Stimulated activated CD8-positive, alpha-beta memory T cell treated with anti-CD3 and anti-CD28 coated beads, Interleukin-4, amount 100 ng/mL, for 48 hours (primary cell): ENCODE measurements at regions not wholly inside any gene's neighbourhood (a gene's known extent, or its start where the extent isn't known, plus 50 kb on each side); places are given as distances from the start of the nearest gene placed in this dataset.
"Not testable (repeated sequence)": the region's sequence is repeated elsewhere in the genome, so short reads cannot be mapped to it uniquely, and the experiment has no call there.

ENCODE experiments used
- DNase-seq: peaks from one replicate; pipeline ENCODE4 v3.0.0-alpha.2; 2020

DNA sequence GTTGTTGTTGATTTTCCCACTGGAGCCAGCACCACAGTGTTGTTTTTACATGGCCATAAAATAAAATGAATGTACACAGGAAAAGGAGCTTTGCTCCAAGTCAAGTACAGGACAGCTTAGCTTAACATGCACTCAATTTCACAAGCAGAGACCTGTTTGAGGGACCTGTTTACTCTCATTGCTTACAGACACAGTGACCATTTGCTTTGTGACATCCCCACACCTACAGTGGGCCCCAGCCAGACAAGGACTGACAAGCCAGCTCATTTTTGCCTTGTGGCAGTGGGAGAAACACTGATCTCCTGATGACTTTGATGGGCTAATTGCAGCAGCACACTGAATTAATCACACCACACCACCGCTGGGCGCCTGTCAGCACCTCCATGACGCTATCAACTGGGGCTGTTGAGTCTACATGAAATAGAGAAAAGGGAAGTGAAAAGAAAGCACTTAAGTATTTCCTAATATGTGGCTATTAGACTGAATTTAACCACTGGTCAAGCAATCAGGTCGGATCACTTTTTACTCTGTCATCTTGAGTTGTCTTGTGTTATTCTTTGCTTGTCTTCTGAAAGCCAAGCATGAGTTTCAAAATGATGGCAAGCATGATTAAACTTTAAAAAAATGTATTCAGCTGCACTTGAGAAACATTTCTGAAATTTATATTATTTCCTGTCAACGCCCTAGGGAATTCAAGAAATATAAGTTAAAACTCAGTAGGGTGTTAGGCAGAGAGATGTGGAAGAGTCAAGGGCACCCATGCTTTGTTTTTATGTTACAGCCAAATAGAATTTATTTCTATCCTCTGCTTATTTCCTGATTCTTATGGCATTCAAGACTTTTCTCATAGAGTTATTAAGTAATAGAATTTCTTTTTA is 557.7 kb downstream of the RAB28 start:
- DNase-seq: no peak

- DNase-seq: no peak
Measured at GRCh38 chr4:12924728-12925320, 559.3 kb downstream of the RAB28 start.

GRCh38 chr4:12924253-12924652 is 559.9 kb downstream of the RAB28 start:
- no peak for DNase-seq

DNA sequence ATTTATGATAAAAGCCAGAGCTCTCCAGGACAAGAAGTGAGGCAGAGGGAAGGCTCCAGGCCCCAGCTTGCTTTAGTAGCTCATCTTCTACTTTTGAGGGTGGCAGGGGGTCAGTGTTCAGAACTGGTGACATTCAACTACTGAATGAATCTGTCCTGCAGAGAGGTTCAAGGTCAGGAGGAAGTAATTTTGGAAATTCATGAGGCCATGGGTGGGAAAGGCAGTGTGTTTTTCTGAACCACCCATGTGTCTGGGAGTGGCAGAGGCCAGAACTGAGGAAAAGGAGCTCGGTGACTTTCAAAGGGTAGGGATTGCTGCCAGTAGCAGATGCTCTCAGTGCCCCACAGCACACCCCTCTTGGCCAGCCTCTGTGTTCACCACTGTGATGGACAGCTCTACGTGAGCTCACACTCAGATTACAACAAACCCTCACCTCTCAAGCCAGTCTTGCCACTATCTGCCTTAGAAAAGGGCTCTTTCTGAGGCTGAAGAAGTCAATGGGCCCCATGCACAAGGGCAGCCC is 571.2 kb downstream of the RAB28 start:
- no peak for DNase-seq

GRCh38 chr4:12911750-12912358 is 572.3 kb downstream of the RAB28 start:
- no peak for DNase-seq

GRCh38 chr4:12903640-12904039 is 580.5 kb downstream of the RAB28 start:
- DNase-seq: not testable (repeated sequence)

DNA sequence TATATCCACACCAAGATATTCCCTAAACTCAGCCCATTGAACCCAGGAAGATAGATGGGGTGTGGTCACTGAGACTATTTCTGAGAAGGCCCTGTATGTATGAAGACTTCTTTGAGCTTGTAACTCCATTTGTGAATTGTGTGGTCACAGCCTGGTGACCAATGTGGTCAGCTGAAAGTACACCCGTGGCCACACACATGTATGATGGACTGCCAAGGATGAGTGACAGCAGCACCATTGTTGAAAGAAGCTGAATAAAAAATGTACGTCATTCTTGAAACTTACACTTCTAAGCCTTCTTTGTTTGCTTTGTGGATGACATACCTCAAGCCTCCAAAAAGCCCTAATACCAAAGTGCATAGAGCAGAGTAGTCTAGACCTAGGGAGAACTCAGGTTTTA is 581.4 kb downstream of the RAB28 start:
- no peak for DNase-seq

DNA sequence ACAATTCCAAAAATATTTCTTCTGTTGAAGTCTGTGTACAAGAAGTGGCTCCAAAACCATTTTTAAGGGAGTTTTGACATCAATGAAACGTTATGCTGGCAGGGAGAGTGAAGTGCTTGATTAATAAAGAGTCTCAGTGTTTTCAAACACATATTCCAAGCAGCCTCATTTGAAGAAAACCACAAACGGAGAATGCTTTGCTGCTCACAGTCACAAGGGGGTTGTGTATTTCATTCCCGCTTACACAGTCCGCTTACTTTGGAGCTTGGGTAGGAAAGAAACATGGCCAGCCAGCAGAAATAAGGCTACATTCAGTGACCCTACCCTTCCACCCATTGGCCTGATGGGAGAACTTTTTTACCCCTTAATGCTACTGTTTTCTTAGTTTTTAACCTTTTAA is 586.2 kb downstream of the RAB28 start:
- DNase-seq: no peak

GRCh38 chr4:12894062-12894461 is 590.1 kb downstream of the RAB28 start:
- no peak for DNase-seq

GRCh38 chr4:12889054-12889453 is 595.1 kb downstream of the RAB28 start:
- no peak for DNase-seq

DNA sequence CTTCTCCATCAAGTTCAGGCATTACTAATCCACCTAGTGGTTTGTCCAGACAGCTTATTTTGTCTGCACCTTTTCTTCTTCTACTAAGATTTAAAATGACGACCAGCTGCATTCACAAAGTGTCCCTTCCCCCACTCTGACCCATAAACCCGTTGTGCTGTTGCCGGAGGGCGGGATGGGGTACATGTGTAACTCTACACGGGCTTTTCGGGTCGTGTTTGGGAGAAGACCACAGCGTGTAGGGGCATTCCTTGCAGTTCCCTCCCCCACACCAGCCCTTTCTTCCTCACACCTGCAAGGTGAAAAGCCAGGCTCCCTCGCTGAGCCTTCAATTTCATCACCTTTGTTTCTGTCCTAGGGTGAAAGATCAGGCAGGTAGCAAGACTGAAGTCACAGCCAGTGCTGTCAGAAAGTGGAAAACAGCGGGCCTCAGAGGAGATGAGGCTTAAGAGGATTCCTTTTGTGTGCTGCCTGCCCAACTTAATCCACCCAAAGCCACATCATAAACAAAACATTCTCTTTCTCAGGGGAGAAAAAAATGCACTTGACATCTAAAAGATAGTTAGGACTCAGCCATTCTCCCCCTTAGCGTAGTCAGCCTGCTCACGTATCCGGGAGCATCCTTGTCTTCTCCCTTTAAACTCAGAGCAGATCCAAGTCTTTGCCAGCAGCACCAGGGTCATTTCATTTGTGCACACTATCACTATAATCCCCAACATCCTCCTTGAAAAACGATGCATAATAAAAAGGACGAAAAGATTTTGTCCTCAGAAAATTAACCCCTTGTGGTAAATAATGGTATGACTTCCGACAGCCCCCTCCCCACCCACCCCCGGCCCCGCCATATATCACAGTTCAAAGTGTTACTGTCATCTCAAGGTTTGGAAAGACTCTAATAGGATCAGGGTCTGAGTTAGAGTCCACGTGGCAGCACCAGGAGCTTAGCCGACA is 599.0 kb downstream of the RAB28 start:
- no peak for DNase-seq

- no peak for DNase-seq
Measured at GRCh38 chr4:12881945-12882584, 602.1 kb downstream of the RAB28 start.

DNA sequence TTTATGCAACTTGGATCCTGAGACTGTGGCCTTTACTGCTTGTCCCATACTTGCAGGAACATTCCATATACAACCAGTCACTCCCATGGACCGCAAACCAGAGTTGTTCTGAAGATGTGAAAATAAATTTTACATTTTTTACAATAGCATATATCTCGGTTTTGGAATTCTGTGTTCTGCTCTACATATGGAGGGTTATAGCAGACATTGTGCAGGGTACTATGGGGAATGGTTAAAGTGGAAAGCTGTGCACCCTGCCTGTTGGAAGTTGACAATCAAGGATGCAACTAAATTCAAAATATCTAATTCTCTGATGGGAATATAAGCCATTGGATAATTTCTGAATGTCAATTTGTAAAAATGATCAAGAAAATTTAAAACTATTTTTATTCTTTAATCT is 603.3 kb downstream of the RAB28 start:
- no peak for DNase-seq

DNA sequence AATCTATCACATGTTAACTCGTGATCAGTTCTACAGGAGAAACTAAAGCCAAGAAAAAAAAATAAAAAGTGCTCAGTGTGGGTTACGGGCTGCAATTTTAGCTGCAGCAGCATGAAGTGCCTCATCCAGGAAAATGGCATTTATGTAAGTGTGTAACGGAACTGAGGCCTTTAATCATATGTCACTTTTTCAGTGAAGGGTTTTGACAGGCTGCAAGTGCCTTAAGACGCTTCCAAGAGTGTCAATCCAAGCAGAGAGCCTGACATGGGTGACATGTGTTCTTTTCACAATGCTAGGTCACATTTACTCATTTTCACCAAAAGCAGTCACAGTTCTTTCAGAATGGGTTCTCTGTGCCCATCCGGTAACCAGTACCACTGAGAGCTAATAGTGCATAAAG is 604.6 kb downstream of the RAB28 start:
- DNase-seq: no peak

- no peak for DNase-seq
Measured at GRCh38 chr4:12875640-12876243, 608.4 kb downstream of the RAB28 start.

DNA sequence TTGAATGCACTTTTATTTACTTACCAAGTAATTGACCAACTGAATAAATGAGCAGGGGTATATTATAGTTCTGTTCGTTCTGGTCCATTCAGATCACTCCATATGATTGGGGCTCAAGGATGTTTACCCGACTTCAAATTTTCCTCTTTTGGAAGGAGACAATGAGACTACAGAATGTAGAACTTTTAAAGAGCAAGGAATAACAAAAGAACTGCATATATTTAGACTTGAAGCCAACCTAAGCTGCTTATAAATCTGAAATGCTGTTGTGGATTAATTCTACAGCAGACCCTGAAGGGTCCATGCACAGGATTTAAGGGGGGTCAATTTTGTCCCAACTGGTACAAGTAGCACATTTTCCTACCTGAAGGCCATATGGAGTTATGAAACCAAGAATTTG is 610.8 kb downstream of the RAB28 start:
- DNase-seq: no peak

DNA sequence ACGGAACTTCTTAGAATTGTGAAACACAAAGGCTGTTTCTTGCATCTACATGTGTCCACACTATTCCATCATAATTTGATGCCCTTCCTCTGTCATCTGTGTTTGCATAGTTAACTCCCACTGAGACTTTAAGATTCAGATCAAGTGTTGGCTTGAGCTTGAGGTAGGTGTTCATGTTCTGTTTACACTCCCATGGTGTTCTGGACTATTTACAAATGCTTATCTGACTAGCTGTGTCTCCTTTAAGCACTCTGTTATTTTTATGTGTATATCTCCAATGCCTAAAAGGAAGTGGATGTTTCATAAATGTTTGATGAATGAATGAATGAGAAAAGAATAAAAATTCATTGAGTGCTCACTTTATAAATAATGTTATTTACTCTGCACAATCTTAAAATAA is 622.7 kb downstream of the RAB28 start:
- DNase-seq: no peak

DNA sequence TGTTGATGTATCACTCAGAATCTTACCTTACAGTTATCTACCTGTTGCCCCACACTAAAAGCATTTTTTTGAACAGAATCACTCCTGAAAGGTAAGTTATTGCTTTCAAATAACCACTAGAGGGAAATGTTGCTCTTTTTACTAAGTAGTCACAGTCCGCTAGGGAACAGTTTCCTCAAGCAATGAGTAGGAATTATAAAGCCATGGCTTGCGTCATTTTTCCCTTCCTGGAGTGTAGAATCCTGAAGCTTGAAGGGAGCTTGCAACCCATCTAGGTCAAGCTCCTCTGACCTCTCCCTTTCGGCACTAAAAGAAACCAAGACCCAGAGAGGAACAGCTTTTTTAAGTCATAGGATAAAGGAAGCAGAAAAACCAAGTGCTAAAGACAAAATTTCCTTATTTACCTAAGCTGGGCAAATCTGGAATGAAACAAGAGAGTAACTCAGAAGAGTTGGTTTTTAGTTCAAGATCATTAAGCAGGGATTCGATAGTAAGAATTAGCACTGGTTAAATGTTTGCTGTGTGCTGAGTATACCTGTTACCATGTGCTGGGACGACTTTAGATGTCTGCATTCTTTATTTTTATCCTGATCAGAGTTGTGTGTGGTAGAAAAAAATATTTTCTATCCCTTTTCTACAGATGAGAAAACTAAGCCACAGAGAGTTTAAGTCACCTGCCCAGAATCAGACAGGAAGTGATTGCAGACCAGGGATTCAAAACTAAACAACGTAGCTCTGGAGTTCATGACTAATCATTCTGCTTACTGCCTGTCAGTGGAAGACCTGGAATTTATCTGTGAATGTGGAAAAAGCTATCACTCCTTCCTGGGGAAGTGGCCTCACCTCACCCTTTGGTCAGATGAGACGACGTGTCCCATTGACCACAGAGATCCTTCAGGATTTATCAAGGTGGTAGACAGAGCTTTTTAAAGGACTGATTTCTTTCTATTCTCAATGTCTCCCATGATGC is 631.5 kb downstream of the RAB28 start:
- DNase-seq: no peak

DNA sequence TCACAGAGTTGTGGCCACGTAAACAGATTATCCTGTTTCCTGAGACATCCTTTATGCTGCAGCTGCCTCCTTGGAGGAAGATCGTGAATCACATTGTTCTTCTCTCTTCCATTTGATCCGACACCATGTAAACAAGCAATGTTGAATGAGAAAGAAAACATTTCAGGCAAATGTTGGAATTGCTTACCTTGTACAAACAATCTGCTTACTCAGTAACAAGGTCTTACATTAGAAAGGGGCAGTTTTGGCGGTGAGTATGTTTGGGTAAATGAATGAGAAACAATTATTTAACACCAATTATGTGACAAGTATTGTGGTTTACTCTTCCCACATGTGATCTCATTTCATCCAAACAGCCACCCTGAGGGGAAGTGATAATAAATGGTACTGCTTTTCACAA is 637.8 kb downstream of the RAB28 start:
- DNase-seq: no peak

DNA sequence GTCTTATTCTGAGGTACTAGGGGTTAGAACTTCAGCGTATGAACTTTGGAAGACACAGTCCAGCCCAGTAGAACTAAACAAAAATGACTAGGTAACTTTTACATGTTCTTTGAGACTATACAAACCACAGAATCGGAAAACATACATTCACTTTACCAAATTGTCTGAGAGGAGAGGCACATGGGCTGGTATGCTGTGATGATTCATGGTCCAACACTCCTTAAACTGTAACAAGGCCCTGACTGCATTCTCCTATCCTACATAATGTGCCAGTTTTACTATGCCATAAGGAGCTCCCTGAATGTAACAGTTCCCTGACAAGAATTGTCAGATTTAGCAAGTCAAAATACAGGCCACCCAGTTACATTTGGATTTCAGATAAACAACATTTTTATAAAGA is 640.0 kb downstream of the RAB28 start:
- DNase-seq: no peak

DNA sequence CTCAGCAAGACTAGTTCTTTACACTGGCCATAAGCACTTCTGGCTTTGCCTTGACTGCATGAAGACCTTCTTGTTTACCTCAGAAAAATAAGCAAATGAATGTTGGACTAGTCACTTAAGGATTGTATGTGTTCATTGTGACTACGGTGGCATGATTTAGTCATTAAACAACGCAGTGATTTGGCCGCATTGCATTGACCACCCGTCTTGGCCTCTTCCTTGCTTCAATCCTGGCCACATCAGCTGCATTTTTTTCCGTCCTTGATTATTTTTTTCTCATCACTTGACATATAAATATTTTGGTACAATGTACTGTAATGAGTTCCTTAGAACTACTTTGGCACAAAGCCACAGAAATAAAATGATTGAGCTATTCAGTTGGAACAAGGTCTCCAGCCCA is 656.2 kb downstream of the RAB28 start:
- DNase-seq: no peak
